ENCODE measurements at regions not wholly inside any gene's neighbourhood (a gene's known extent, or its start where the extent isn't known, plus 50 kb on each side); places are given as distances from the start of the nearest gene placed in this dataset.

DNA sequence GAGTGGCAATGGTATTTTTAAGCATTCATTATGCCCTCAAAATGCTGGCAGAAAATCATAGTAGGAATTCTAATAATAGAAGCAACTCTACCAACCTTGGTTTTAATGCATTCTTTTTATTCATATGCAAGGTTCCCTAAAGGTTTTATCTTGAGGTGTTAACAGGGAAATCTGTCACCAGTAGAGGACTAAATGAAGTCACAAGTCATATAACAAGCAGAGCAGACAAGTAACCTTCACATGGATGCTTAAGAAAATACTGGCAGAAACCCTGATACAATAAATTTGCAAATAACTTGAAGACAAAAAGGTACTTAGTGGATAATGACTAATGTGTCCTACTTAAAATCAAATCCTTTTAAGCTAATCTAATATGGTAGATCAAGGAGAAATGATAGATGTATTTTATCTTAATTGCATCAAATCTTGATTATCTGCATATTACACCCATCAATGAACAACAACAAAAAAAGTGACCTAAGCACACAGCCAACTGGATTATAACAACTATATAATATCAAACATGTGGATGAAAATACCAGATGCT lies 73.3 kb downstream of the RFC3 start:
- DNase-seq (ENCODE audit: low read depth) = no peak

DNA sequence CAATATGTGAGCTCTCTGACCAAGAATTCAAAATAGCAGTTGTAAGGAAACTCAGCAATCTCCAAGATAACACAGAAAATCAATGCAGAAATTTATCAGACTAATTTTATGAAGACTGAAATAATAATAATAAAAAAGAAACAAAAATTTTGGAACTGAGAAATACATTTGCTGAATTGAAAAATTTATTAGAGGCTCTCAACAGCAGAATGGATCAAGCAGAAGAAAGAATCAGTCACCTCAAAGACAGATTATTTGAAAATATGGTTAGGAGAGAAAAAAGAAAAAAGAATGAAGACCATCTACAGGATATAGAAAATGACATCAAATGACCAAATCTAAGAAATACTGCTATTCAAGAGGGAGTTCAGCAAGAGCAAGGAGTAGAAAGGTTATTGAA lies 75.6 kb downstream of the RFC3 start:
- no peak for DNase-seq (ENCODE audit: low read depth)

DNA sequence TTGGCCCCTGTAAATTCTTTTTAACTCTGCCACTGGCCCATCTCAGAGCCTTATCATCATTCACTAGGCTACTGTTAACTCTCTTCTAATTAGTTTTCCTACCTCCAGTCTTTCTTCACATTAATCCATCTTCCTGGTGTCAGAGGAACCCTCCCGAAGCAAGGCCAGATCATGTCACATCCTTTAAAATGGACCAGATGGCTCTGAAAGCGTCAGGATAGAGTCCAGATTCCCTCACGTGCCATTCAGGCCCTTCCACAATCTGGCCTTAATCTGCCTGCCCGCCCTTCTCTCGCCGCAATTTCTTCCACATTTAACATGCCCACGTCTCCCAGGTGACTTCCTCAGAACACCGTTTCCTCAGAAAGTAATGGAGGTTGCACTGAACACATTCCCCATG lies 86.5 kb downstream of the RFC3 start:
- no peak for DNase-seq (ENCODE audit: low read depth)

- no peak for DNase-seq (ENCODE audit: low read depth)
Measured at GRCh38 chr13:33908116-33908515, 90.2 kb downstream of the RFC3 start.

DNA sequence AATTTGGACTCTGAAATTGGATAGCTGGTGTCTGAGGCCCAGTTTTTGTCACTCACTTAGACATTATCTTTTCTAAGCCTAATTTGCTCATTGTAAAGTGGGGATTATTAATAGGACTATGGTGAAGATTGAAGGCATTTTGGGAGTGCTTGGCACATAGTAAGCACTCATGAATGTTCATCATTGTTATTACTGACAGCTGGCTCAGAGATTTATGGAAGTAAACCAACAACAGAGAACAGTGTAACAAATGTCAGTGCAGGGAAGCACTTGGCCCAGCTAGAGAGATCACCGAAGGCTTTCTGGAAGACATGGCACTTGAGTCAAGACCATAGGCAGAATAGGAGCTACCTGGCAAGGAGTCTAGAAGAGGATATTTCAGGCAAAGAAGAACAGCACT lies 92.3 kb downstream of the RFC3 start:
- no peak for DNase-seq (ENCODE audit: low read depth)

DNA sequence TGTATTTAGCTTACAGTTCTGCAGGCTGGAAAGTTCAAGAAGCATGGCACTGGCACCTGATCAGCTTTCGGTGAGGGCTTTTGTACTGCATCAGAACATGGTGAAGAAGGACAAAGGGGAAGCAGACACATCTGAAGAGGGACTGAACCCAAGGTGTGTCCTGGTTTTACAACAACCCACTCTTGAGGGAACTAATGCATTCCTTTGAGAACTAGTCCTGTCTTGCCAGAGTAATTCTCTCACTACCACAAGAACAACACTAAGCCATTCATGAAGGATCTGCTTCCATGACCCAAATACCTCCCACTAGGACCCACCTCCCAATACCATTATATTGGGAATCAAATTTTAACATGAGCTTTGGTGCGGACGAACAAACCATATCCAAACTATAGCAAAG lies 93.6 kb downstream of the RFC3 start:
- DNase-seq (ENCODE audit: low read depth) = no peak

DNA sequence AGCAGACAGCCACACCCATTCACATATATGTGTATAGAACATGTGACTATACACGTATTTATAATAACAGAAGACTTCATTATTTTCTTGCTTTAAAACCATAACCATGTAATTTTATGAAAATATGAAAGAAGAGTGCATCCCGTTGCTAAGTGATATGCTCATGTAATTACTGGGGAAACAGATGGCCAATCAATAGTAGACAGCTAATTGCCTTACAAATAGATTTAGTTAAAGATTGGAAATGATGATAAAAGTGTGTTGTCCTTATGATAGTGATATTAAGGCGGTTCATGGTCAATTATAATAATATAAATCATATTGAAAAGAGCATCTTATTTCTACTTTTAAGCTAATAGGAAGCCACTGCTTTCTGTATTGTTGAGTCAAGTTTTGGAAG lies 95.9 kb downstream of the RFC3 start:
- DNase-seq (ENCODE audit: low read depth) = no peak

GRCh38 chr13:33917190-33917589 lies 99.2 kb downstream of the RFC3 start:
- no peak for DNase-seq (ENCODE audit: low read depth)

GRCh38 chr13:33918199-33918932 lies 100.4 kb downstream of the RFC3 start:
- peak; percentile 82 for DNase-seq (ENCODE audit: low read depth)

DNA sequence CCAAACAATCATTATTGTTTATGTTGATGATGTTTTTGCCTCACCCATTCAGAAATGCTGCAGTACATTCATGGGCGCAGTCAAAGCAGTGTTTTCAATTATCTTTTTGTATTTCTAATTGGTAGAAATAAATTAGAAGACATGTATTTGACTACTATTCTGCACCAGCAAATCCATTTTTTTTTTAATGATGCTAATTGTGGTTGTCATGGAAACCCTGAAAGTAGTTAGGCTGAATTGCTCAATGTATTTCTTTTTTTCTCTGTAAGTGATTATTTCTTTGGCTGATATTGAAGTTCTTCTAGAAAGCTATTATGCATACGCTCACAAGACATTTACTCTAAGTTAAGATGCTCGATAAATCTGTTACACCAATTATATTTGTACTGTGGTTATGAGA lies 101.2 kb downstream of the RFC3 start:
- DNase-seq (ENCODE audit: low read depth) = no peak

DNA sequence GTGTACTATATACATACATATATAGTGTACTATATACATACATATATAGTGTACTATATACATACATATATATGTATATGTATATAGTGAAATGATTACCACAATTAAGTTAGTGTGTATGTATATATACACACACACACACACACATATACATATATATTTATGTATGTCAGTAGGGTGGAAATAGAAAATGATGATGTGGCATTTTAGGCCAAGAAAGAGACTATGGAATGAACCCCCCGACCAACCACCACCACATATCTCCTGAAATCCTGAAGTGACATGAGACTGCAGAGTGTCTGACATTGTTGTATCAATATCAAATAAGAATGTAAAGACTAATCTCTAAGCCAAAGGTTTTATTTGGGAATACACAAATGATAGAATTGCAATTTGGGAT lies 107.6 kb downstream of the RFC3 start:
- no peak for DNase-seq (ENCODE audit: low read depth)

DNA sequence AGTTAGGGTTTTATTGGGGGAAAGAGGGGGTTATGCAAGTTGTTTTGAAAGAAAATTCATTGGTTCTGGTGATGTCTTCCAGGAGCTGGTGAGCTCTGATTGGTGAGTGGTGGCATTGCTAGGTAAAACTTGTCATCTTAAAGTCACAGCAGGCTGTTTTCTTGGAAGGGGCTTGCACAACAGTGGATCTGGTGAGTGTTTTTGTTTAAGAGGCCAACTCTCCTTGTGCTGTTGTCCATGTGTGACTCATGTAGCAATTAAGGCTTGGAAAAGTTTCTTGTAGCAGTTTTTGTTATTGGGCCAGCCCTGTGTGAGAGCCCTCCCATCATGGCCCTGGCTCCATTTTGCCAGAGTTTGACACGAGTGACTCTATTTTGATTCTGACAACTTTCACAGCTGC lies 109.4 kb downstream of the RFC3 start:
- DNase-seq (ENCODE audit: low read depth) = peak; percentile 33

GRCh38 chr13:33931397-33932311 lies 113.7 kb downstream of the RFC3 start:
- DNase-seq (ENCODE audit: low read depth) = peak; percentile 73

- DNase-seq (ENCODE audit: low read depth) = no peak
Measured at GRCh38 chr13:33932769-33933406, 114.9 kb downstream of the RFC3 start.

- no peak for DNase-seq (ENCODE audit: low read depth)
Measured at GRCh38 chr13:33933810-33934209, 115.9 kb downstream of the RFC3 start.

GRCh38 chr13:33934343-33934742 lies 116.4 kb downstream of the RFC3 start:
- no peak for DNase-seq (ENCODE audit: low read depth)

DNA sequence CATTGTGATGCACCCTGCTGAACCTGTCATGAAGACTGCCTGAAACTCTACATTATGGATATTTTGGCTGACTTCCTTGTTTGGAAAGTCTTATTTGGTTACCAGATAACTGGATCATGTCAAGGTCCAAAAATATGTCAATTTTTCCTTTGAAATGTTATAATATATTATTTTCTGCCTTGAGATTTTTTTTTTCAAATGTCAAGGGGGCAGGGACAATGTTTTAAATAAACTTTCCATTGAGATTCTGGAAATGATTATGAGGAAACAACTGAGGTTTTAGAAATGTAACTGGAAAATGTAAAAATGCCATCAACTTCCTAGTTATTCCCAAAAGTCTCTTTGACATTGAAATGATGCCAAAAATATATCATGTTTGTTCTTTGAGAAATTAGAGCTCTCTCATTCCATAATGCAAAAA lies 117.0 kb downstream of the RFC3 start:
- DNase-seq (ENCODE audit: low read depth) = no peak

DNA sequence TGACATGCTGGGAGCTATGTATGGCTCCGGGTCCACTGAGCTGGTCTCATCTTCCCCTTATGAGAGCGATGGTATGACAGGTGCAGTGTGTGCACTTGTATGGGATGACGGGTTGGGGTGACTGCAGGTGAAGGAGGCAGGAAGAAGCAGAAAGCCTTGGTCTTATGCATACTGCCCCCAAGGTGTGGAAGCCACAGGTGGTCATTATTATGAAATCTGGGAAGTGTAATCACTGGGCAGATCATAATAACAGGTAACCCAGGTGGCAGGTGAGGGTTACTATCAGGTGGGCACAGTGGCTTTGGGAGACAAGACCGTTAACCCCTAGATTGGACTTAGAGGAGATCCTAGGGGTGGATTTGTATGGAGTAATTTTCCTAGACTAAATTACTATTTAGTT lies 118.0 kb downstream of the RFC3 start:
- no peak for DNase-seq (ENCODE audit: low read depth)

DNA sequence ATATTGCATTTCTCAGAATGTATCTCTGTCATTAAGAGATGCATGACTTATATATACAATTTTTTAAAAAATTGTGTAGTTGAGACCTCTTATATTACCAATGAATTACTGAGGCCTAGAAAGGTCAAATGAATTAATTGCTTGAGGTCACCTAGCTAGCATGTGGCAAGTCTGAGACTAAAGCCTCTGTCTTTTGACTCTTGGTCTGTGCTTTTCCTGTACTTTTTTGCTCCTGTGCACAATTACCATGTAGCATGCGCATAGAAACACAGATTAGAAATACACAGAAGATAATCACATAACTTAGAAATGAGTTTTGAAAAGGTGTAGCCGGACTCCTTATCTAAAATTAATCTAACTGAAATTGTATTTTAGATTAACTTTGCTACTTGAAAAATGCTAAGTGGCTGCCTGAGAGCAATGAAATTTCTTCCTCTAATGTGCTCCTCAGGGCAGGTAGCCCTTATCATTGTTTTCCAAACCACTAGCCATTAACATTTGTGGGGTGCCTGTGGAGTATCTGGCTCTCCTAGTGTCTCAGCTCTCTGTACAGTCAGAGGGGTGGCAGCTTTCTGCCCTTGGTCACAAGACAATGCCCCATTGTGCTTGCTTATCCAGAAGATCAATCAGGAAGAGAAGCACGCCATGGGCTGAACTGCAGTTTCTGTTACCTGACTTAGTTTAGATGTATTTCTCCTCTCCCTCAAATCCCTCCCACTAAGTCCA lies 119.6 kb downstream of the RFC3 start:
- DNase-seq (ENCODE audit: low read depth) = no peak

GRCh38 chr13:33940256-33940655 lies 122.3 kb downstream of the RFC3 start:
- DNase-seq (ENCODE audit: low read depth) = no peak

GRCh38 chr13:33940898-33941297 lies 122.9 kb downstream of the RFC3 start:
- DNase-seq (ENCODE audit: low read depth) = no peak

- no peak for DNase-seq (ENCODE audit: low read depth)
Measured at GRCh38 chr13:33945477-33945876, 127.5 kb downstream of the RFC3 start.
